IMR-90 (cell line): ENCODE measurements at regions not wholly inside any gene's neighbourhood (a gene's known extent, or its start where the extent isn't known, plus 50 kb on each side); places are given as distances from the start of the nearest gene placed in this dataset.

ENCODE experiments used
- ATAC-seq: fragments of 200-7000 bp; cut with Tn5 transposase; 2 replicates; pipeline ENCODE4 v1.9.1; 2020; ENCODE audit warnings: low read depth, mild to moderate bottlenecking, moderate library complexity
- BruUV-seq: library from RNA; stranded (reverse); fragments of 400-500 nt; replicated peaks from 2 replicates; lab custom pipeline; 2021; lab: Mats Ljungman, UMichigan
- CTCF ChIA-PET: fragments of 300-600 bp; formaldehyde crosslinking; extraction: SDS; loops from one replicate; lab custom pipeline; 2021; ENCODE audit warnings: antibody characterized with exemption; lab: Yijun Ruan, JAX
- POLR2A ChIA-PET: fragments of 300-600 bp; sonication (Branson Sonifier 250); formaldehyde crosslinking; loops from one replicate; lab custom pipeline; 2022; ENCODE audit warnings: antibody characterized with exemption; ENCODE audit not compliant: unreplicated experiment; lab: Charles Lee
- DNase-seq: peaks from one replicate; pipeline ENCODE4 v3.0.0; 2013
- H2AFZ ChIP-seq: replicated peaks from 2 replicates; pipeline ENCODE3; 2013; ENCODE audit warnings: low read length, mild to moderate bottlenecking; ENCODE audit not compliant: poor library complexity
- H2AK5ac ChIP-seq: 2 replicates; pipeline ENCODE4 v1.6.1; 2013; ENCODE audit warnings: low read depth, low read length, inconsistent platforms
- H2AK9ac ChIP-seq: replicated peaks from 2 replicates; pipeline ENCODE3; 2013; ENCODE audit warnings: mild to moderate bottlenecking, low read depth, low read length, moderate library complexity; ENCODE audit not compliant: poor library complexity
- H2BK120ac ChIP-seq: 2 replicates; pipeline ENCODE4 v1.6.1; 2013; ENCODE audit warnings: low read depth, low read length, inconsistent platforms
- H2BK15ac ChIP-seq: 3 replicates; pipeline ENCODE4 v1.6.1; 2013; ENCODE audit warnings: low read depth, low read length, inconsistent platforms
- H2BK20ac ChIP-seq: 2 replicates; pipeline ENCODE4 v1.6.1; 2013; ENCODE audit warnings: low read depth, mild to moderate bottlenecking, inconsistent platforms, low read length, moderate library complexity
- H2BK5ac ChIP-seq: 2 replicates; pipeline ENCODE4 v1.6.1; 2013; ENCODE audit warnings: mild to moderate bottlenecking, low read depth, low read length, inconsistent platforms; ENCODE audit not compliant: poor library complexity, severe bottlenecking
- H3K14ac ChIP-seq: replicated peaks from 2 replicates; pipeline ENCODE4 v1.6.1; 2013; ENCODE audit warnings: low read depth, low read length, inconsistent platforms
- H3K18ac ChIP-seq: 2 replicates; pipeline ENCODE4 v1.6.1; 2013; ENCODE audit warnings: low read depth, low read length, control low read depth
- H3K23ac ChIP-seq: 2 replicates; pipeline ENCODE4 v1.6.1; 2013; ENCODE audit warnings: low read depth, low read length, inconsistent platforms
- H3K27ac ChIP-seq: 2 replicates; pipeline ENCODE4 v1.5.1; 2013; ENCODE audit warnings: mild to moderate bottlenecking, control low read depth, low read length; ENCODE audit not compliant: insufficient read depth
- H3K27me3 ChIP-seq: 2 replicates; pipeline ENCODE4 v1.6.1; 2013; ENCODE audit warnings: low read length; ENCODE audit not compliant: control insufficient read depth, insufficient read depth
- H3K36me3 ChIP-seq: 2 replicates; pipeline ENCODE4 v1.6.1; 2013; ENCODE audit warnings: low read length, mixed read lengths; ENCODE audit not compliant: control insufficient read depth, insufficient read depth
- H3K4ac ChIP-seq: 2 replicates; pipeline ENCODE4 v1.6.1; 2013; ENCODE audit warnings: low read depth, low read length, inconsistent platforms
- H3K4me1 ChIP-seq: 2 replicates; pipeline ENCODE4 v1.6.1; 2013; ENCODE audit warnings: low read length, mixed read lengths; ENCODE audit not compliant: control insufficient read depth, insufficient read depth
- H3K4me2 ChIP-seq: 2 replicates; pipeline ENCODE4 v1.6.1; 2013; ENCODE audit warnings: low read depth, mild to moderate bottlenecking, control low read depth, low read length, moderate library complexity
- H3K4me3 ChIP-seq: 2 replicates; pipeline ENCODE4 v1.5.1; 2013; ENCODE audit warnings: low read depth, mild to moderate bottlenecking, control low read depth, low read length, moderate library complexity; ENCODE audit not compliant: insufficient read depth
- H3K56ac ChIP-seq: 2 replicates; pipeline ENCODE4 v1.6.1; 2013; ENCODE audit warnings: low read length, inconsistent platforms; ENCODE audit not compliant: insufficient read depth; ENCODE audit errors: extremely low read depth
- H3K79me1 ChIP-seq, 2 experiments: 2 replicates each; pipeline ENCODE4 v1.6.1; 2013; ENCODE audit warnings: low read length in 2 of 2, inconsistent platforms in 1 of 2, low read depth in 1 of 2
- H3K9ac ChIP-seq: 2 replicates; pipeline ENCODE4 v1.6.1; 2013; ENCODE audit warnings: low read depth, low read length, control low read depth
- H3K9me1 ChIP-seq: 2 replicates; pipeline ENCODE4 v1.6.1; 2013; ENCODE audit warnings: low read length, inconsistent platforms; ENCODE audit not compliant: insufficient read depth
- H3K9me3 ChIP-seq: 2 replicates; pipeline ENCODE4 v1.6.1; 2013; ENCODE audit warnings: low read length; ENCODE audit not compliant: control insufficient read depth, insufficient read depth
- H4K20me1 ChIP-seq: 2 replicates; pipeline ENCODE4 v1.6.1; 2013; ENCODE audit warnings: low read length, inconsistent platforms; ENCODE audit not compliant: insufficient read depth
- H4K5ac ChIP-seq: 2 replicates; pipeline ENCODE4 v1.6.1; 2013; ENCODE audit warnings: mild to moderate bottlenecking, low read depth, low read length, control low read depth
- H4K8ac ChIP-seq, 2 experiments: 2 replicates each; pipeline ENCODE4 v1.6.1; 2013; ENCODE audit warnings: low read depth in 2 of 2, low read length in 2 of 2, control low read depth in 1 of 2, inconsistent platforms in 1 of 2
- H4K91ac ChIP-seq: 2 replicates; pipeline ENCODE4 v1.6.1; 2013; ENCODE audit warnings: low read depth, low read length, inconsistent platforms; ENCODE audit not compliant: insufficient read depth
- BHLHE40 ChIP-seq: fragments of 150-350 bp; IDR thresholded peaks from 2 replicates; pipeline ENCODE4 v1.6.1; 2016; ENCODE audit warnings: mild to moderate bottlenecking, low read depth, low read length
- CHD1 ChIP-seq: IDR thresholded peaks from 2 replicates; pipeline ENCODE4 v1.6.1; 2012; ENCODE audit warnings: low read depth, low read length, improper control_type of control experiment
- FOS ChIP-seq: fragments of 150-350 bp; IDR thresholded peaks from 2 replicates; pipeline ENCODE4 v1.6.1; 2016; ENCODE audit warnings: low read depth, low read length
- MAFK ChIP-seq: IDR thresholded peaks from 2 replicates; pipeline ENCODE4 v1.6.1; 2012; ENCODE audit warnings: low read depth, low read length, improper control_type of control experiment
- POLR2A ChIP-seq: IDR thresholded peaks from 2 replicates; pipeline ENCODE4 v1.6.1; 2012; ENCODE audit warnings: mild to moderate bottlenecking, low read depth, low read length
- RCOR1 ChIP-seq: IDR thresholded peaks from 2 replicates; pipeline ENCODE4 v1.6.1; 2012; ENCODE audit warnings: mild to moderate bottlenecking, low read length, improper control_type of control experiment; ENCODE audit not compliant: insufficient replicate concordance
- WGBS, 2 experiments: methylation state at CpG; one replicate each; pipeline versions ENCODE4 v1.1.5 to v1.1.7; 2013; ENCODE audit warnings: missing lambda C conversion rate in 2 of 2; ENCODE audit not compliant: insufficient read length in 1 of 2; ENCODE audit errors: extremely low coverage in 2 of 2; 5-methylcytosine and 5-hydroxymethylcytosine counted together
- dilution Hi-C: fragments of 300-500 bp; cut with HindIII; formaldehyde crosslinking; loops from one replicate; pipeline ENCODE4 v1.14.3; 2018; ENCODE audit warnings: low sequenced_read_pairs; ENCODE audit not compliant: unreplicated experiment
- in situ Hi-C: fragments of 300-500 bp; cut with MboI; formaldehyde crosslinking; loops from 3 replicates; pipeline ENCODE4 v1.14.3; 2019; ENCODE audit warnings: low sequenced_read_pairs, inconsistent platforms, mixed read lengths
- intact Hi-C: fragments of 100-400 bp; cut with micrococcal nuclease; formaldehyde crosslinking; loops from 2 replicates; pipeline ENCODE4 v1.10.0; 2022
- TF ChIP-seq, protein P1 (sequence below): conservative IDR thresholded peaks from 2 replicates; pipeline ENCODE4 v1.5.1; 2012; ENCODE audit warnings: mild to moderate bottlenecking, low read depth, low read length, improper control_type of control experiment
- TF ChIP-seq, protein P2 (sequence below): fragments of 150-350 bp; IDR thresholded peaks from 2 replicates; pipeline ENCODE4 v1.6.1; 2017; ENCODE audit warnings: mild to moderate bottlenecking, antibody characterized with exemption, low read length, low read depth

DNA sequence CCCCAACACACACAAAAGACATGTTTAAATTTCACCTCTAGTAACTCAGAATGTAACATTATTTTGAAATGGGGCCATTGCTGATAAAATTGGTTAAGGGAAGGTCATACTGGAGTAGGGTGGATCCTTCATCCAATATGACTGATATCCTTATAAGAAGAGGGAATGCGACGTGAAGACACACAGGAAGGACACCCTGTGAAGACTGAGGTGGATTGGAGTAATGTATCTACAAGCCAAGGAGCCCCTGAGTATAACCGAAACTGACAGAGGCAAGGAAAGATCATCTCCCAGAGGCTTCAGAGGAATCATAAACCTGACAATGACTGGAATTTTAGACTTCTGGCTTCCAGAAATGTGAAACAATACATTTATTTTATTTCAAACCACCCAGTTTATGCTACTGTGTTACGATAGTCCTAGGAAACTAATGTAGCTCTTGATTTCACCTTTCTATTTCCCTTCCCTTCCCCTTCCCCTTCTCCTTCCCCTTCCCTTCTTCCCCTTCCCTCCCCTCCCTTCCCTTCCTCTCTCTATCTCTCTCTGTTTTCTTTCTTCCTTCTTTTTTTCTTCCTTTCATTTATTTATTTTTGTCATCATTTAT lies 1775.4 kb downstream of the LRRC4C start:
- Histone ChIP-seq H3K4me2 (no peak overlapping the region), H3K27ac (no peak overlapping the region), H4K8ac (no peak overlapping the region), H3K4me3 (no peak overlapping the region), H3K23ac (no peak overlapping the region), H3K14ac (no peak overlapping the region), H3K18ac (no peak overlapping the region), H3K9me1 (no peaks in the 10 kb centered on the region), H4K20me1 (no peaks in the 10 kb centered on the region), H2AFZ (no peak overlapping the region), H3K36me3 (no peaks in the 10 kb centered on the region), H3K27me3 (no peaks in the 10 kb centered on the region), H4K91ac (no peak overlapping the region), H3K4ac (no peak overlapping the region), H2BK15ac (no peak overlapping the region), H2BK120ac (no peak overlapping the region), H2AK5ac (no peak overlapping the region), H2BK5ac (no peak overlapping the region), H3K9ac (no peak overlapping the region), H3K79me1 (no peaks in the 10 kb centered on the region), H3K9me3 (peaks cover 13% of the 10 kb centered on the region), H4K5ac (no peak overlapping the region), H3K4me1 (no peaks in the 10 kb centered on the region), H3K56ac (no peak overlapping the region), H2BK20ac (no peak overlapping the region), H2AK9ac (no peak overlapping the region)
- ChIA-PET CTCF (no interaction called here), POLR2A (no interaction called here)
- dilution Hi-C loops: no loop called here
- ATAC-seq (no peak), DNase-seq (no peak)
- in situ Hi-C loops: no loop called here
- no TSS peak for BruUV-seq
- TF ChIP-seq FOS: no peak
- TF ChIP-seq CHD1: no peak
- no peak for TF ChIP-seq RCOR1
- TF ChIP-seq POLR2A: no peak
- TF ChIP-seq, protein P1, sequence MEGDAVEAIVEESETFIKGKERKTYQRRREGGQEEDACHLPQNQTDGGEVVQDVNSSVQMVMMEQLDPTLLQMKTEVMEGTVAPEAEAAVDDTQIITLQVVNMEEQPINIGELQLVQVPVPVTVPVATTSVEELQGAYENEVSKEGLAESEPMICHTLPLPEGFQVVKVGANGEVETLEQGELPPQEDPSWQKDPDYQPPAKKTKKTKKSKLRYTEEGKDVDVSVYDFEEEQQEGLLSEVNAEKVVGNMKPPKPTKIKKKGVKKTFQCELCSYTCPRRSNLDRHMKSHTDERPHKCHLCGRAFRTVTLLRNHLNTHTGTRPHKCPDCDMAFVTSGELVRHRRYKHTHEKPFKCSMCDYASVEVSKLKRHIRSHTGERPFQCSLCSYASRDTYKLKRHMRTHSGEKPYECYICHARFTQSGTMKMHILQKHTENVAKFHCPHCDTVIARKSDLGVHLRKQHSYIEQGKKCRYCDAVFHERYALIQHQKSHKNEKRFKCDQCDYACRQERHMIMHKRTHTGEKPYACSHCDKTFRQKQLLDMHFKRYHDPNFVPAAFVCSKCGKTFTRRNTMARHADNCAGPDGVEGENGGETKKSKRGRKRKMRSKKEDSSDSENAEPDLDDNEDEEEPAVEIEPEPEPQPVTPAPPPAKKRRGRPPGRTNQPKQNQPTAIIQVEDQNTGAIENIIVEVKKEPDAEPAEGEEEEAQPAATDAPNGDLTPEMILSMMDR: no peak
- TF ChIP-seq MAFK: no peak
- TF ChIP-seq BHLHE40: no peak
- TF ChIP-seq, protein P2, sequence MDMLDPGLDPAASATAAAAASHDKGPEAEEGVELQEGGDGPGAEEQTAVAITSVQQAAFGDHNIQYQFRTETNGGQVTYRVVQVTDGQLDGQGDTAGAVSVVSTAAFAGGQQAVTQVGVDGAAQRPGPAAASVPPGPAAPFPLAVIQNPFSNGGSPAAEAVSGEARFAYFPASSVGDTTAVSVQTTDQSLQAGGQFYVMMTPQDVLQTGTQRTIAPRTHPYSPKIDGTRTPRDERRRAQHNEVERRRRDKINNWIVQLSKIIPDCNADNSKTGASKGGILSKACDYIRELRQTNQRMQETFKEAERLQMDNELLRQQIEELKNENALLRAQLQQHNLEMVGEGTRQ: no peak
- WGBS, 2 experiments: no CpG with 5 or more reads among the region's 4 CpGs
- intact Hi-C loops: no loop called here
